IPS-20b (cell line): ENCODE measurements at regions not wholly inside any gene's neighbourhood (a gene's known extent, or its start where the extent isn't known, plus 50 kb on each side); places are given as distances from the start of the nearest gene placed in this dataset.

Experiments
- H3K27ac ChIP-seq: one replicate; pipeline ENCODE4 v1.5.1; 2013; ENCODE audit warnings: low read length
- H3K27me3 ChIP-seq: 2 replicates; pipeline ENCODE4 v1.6.1; 2013; ENCODE audit warnings: mild to moderate bottlenecking, low read length, inconsistent platforms; ENCODE audit not compliant: insufficient read depth
- H3K36me3 ChIP-seq: 2 replicates; pipeline ENCODE4 v1.6.1; 2013; ENCODE audit warnings: low read depth, mild to moderate bottlenecking, inconsistent platforms, low read length, moderate library complexity; ENCODE audit not compliant: insufficient read depth
- H3K4me1 ChIP-seq: 2 replicates; pipeline ENCODE4 v1.6.1; 2013; ENCODE audit warnings: mild to moderate bottlenecking, control low read depth, inconsistent platforms, low read length, moderate library complexity; ENCODE audit not compliant: insufficient read depth
- H3K4me3 ChIP-seq: 2 replicates; pipeline ENCODE4 v1.5.1; 2013; ENCODE audit warnings: mild to moderate bottlenecking, low read length, inconsistent platforms
- H3K9ac ChIP-seq: 2 replicates; pipeline ENCODE4 v1.6.1; 2013; ENCODE audit warnings: low read depth, mild to moderate bottlenecking, inconsistent platforms, low read length, moderate library complexity
- H3K9me3 ChIP-seq: 2 replicates; pipeline ENCODE4 v1.6.1; 2013; ENCODE audit warnings: mild to moderate bottlenecking, low read depth, low read length, inconsistent platforms; ENCODE audit not compliant: insufficient read depth

DNA sequence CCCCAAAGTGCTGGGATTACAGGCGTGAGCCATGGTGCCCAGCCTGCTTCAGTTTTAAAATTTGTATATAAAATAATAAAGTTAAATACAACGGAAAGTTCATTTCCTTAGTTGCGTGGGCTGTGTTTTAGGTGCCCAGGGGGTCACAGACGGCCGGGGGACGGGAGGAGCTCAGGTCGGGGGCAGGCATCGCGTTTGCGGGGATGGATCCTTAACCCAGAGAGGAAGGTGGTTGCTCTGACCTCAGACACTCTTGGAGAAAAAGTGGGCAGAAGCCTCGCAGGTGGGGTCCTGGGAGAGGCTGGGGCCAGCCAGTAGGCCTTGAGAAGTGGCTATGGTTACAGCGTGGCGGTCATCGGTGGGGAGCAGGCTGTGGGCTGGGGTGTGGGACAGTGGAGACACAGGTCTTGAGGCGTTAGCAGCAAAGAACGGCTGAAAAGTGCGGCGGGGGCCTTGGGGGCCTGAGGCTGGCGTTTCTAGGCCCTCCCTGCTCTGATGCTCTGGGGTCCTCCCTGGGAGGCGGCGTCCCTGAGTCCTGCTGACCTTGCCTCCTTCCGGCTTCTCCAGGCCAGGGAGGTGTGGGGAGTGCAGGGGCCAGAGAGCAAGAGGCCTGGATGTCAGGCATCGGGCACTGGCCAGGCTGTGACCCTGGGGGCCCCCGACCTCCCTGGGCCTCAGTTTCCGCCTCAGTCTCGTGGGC lies 54.4 kb downstream of the UNCX start:
- Histone ChIP-seq H3K9ac (no peak overlapping the region), H3K27me3 (peaks cover 37% of the 10 kb centered on the region), H3K27ac (no peak overlapping the region), H3K4me1 (no peaks in the 10 kb centered on the region), H3K36me3 (no peaks in the 10 kb centered on the region), H3K4me3 (no peak overlapping the region), H3K9me3 (no peaks in the 10 kb centered on the region)

DNA sequence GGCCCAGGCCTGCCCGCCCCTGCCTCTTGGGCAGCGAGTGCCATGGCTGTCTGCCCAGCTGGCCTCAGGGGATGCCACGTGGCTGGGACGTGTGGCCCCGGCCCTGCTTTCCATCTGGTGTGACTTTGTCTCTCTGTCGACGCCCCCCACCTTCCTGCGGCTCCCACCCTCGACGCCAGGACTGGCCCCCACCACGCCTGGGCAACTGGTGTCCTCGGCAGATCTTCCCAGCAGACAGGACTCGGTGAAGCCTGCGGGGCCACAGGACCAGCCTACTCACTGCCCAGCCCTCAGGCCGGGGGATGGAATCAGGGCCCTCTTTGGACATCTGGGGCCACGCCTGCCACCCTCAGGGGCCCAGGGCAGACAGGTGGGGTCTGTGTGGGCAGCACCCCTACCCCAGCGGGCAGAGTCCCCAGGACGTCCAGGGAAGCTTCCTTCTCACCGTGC lies 55.1 kb downstream of the UNCX start:
- H3K27ac ChIP-seq, result no peak overlapping the region
- H3K4me3 ChIP-seq, result no peak overlapping the region
- no peaks in the 10 kb centered on the region for H3K36me3 ChIP-seq
- peaks cover 37% of the 10 kb centered on the region for H3K27me3 ChIP-seq
- no peaks in the 10 kb centered on the region for H3K4me1 ChIP-seq
- H3K9me3 ChIP-seq, result no peaks in the 10 kb centered on the region
- no peak overlapping the region for H3K9ac ChIP-seq

DNA sequence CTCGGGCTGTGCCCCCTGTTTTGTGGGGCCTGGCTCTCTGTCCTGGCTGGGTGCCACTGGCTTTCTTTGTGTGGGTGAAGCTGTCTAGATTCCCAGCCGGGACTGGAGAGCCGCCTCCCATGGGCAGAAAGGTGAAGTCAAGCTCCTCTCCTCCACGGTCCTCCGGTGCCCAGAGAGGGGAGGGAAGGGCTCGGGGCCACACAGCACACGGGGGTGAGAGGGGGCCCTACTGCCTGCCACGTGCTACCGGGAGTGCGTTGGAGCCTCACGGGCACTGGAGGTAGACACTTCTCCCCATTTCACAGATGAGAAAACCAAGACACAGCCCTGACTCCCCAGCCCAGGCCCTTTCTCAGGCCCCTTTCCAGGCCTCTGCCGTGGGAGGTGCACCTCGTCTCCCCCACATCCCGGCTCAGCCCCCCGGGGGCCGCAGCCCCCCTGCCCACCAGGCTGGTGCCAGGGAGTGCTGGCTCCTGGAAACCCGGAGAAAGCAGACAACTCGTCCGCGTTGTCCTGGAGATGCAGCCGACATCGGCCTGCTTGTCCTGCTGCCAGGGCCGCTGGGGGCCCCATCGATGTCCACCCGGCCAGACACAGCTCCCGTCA lies 55.8 kb downstream of the UNCX start:
- Histone ChIP-seq H3K27me3 (peaks cover 37% of the 10 kb centered on the region), H3K36me3 (no peaks in the 10 kb centered on the region), H3K4me1 (no peaks in the 10 kb centered on the region), H3K27ac (no peak overlapping the region), H3K9ac (no peak overlapping the region), H3K4me3 (no peak overlapping the region), H3K9me3 (no peaks in the 10 kb centered on the region)

GRCh38 chr7:1288996-1289551 lies 56.4 kb downstream of the UNCX start:
- no peak overlapping the region for H3K9ac ChIP-seq
- no peaks in the 10 kb centered on the region for H3K4me1 ChIP-seq
- H3K27me3 ChIP-seq, result peaks cover 37% of the 10 kb centered on the region
- H3K4me3 ChIP-seq, result no peak overlapping the region
- no peaks in the 10 kb centered on the region for H3K36me3 ChIP-seq
- H3K9me3 ChIP-seq, result no peaks in the 10 kb centered on the region
- no peak overlapping the region for H3K27ac ChIP-seq

GRCh38 chr7:1289666-1290025 lies 57.0 kb downstream of the UNCX start:
- H3K4me3 ChIP-seq, result peak overlapping the region; percentile 74; the same call in 1 of the 2 replicates
- H3K27me3 ChIP-seq, result peaks cover 37% of the 10 kb centered on the region
- no peak overlapping the region for H3K9ac ChIP-seq
- H3K27ac ChIP-seq, result no peak overlapping the region
- no peaks in the 10 kb centered on the region for H3K9me3 ChIP-seq
- H3K4me1 ChIP-seq, result no peaks in the 10 kb centered on the region
- H3K36me3 ChIP-seq, result no peaks in the 10 kb centered on the region

- no peaks in the 10 kb centered on the region for H3K9me3 ChIP-seq
- peak overlapping the region; percentile 74 for H3K4me3 ChIP-seq
- no peak overlapping the region; the same call in 1 of the 2 replicates for H3K9ac ChIP-seq
- no peaks in the 10 kb centered on the region for H3K4me1 ChIP-seq
- H3K27ac ChIP-seq, result no peak overlapping the region
- H3K36me3 ChIP-seq, result no peaks in the 10 kb centered on the region
- H3K27me3 ChIP-seq, result peaks cover 37% of the 10 kb centered on the region
These were observed 57.5 kb downstream of the UNCX start for GRCh38 chr7:1290026-1290678.

DNA sequence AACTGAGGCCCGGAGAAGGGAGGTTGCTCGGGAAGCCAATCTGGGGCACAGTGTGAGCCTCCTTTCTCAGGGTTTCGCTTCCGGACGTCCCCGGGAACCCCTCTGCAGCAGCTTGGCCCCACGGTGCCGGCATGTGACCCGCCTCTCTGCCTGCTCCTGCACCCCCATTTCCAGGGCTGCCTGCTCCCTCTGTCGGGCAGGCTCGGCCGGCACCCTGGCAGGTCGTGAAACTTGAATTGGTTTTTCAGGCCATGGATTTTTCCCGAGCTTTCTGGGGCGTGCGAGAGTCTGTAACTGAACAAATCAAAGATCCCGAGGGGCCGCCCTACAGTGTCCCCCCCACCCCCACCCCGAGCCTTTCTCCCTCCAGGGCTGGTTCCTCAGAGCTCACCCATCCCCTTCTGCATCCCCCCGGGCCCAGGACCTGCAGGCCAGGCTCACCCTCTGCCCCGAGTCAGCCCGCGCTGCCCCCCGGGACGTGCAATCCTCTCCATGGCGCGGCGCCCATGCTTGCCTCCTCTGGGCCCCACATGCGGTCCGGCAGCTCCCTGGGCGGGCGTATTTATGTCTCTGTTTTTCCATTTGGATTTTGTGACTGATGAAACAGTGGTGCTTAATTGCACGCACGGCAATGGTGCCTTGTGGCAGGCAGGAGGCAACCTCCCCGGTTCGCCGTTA lies 58.1 kb downstream of the UNCX start:
- Histone ChIP-seq H3K4me1 (no peaks in the 10 kb centered on the region), H3K27me3 (peaks cover 37% of the 10 kb centered on the region), H3K27ac (no peak overlapping the region), H3K36me3 (no peaks in the 10 kb centered on the region), H3K4me3 (peak overlapping the region; percentile 74), H3K9me3 (no peaks in the 10 kb centered on the region), H3K9ac (no peak overlapping the region)

- no peaks in the 10 kb centered on the region for H3K9me3 ChIP-seq
- H3K36me3 ChIP-seq, result no peaks in the 10 kb centered on the region
- no peak overlapping the region for H3K27ac ChIP-seq
- no peak overlapping the region for H3K9ac ChIP-seq
- no peak overlapping the region for H3K4me3 ChIP-seq
- H3K4me1 ChIP-seq, result no peaks in the 10 kb centered on the region
- H3K27me3 ChIP-seq, result peaks cover 37% of the 10 kb centered on the region
These were observed 58.7 kb downstream of the UNCX start for GRCh38 chr7:1291357-1291689.

DNA sequence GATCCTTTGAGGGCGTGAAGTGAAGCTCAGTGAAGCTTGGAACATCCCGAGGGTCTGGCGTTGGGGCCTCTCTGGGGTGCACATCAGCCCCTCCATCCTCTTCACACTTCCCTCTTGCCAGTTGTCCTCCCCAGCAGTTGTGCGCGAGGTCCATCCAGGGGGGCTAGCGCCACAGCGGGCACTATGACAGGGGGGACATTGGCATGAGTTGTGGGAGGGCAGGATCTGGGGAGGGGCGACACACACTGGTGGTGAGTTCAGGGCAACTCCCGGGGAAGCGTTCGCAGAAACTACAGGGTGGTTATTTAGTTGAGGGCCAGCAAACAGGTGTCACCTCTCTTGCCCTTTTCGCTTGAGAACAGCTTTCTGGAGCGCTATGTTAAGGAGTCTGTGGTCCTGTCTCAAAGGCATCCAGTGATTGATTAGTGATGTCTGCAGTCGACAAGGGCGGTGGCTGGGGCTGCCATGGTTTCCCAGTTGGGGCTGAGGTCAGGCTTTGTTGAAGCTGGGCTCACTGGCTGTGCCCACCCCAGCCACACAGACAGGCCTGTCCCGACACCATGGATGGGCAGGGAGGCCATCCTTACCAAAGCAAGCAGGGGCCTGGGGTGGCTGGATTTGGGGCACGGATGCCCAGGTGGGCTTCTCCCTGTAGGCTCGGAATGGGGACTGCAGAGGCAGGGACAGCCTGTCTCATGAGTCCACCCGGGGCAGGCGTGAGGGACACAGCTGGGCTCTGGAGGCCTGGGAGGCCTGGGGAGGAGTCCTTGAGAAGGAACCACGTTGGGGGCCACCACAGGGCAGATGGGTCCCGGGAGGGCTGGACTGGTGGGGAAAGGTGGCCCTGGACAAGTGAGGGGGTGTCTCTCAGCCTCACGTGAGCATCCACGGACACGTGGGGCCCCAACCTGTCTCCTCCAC lies 59.4 kb downstream of the UNCX start:
- Histone ChIP-seq H3K27ac (no peak overlapping the region), H3K4me3 (no peak overlapping the region), H3K9ac (no peak overlapping the region), H3K9me3 (no peaks in the 10 kb centered on the region), H3K4me1 (no peaks in the 10 kb centered on the region), H3K27me3 (peaks cover 37% of the 10 kb centered on the region), H3K36me3 (no peaks in the 10 kb centered on the region)

DNA sequence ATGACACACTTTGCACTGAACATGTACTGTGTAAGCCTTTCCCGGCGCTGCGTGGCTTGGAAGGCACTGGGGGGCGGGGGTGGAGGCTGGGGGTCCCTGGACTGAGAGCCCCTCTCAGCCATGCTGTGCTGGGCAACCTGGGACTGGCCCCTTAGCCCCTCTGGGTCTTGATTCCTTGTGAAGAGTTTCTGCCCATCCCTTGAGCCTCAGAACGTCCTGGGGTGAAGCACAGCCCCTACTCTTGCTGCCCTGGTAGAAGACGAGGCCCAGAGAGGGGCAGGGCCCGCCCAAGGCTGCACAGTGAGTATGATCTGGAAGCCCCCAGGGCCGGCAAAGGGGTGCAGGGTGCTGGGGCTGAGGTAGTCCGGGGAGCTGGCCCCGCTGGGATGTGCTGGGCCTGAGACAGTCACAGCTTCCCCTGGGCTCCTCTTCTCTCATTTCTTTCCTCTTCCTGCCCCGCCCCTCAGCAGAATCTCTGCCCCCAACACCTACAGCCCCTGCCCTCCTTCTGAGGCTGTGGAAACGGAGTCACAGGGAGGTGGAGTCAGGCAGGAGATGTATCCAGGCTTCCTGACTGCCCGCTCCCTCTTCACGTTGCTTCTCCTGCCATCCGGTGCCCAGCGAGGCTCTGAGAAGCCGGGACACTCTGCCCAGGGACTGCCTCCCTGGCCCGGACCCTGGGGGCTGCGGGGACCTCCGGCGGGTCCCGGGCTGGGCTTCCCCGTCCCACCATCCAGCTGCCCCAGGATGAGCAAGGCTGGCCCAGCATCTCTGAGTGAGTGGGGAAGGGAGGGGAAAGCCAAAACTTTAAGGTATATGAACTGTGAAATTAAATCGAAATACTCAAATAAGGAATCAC lies 60.5 kb downstream of the UNCX start:
- Histone ChIP-seq H3K9ac (no peak overlapping the region), H3K27me3 (peaks cover 37% of the 10 kb centered on the region), H3K9me3 (no peaks in the 10 kb centered on the region), H3K4me3 (no peak overlapping the region), H3K36me3 (no peaks in the 10 kb centered on the region), H3K27ac (no peak overlapping the region), H3K4me1 (no peaks in the 10 kb centered on the region)
